HEK293T (cell line): ENCODE measurements at regions not wholly inside any gene's neighbourhood (a gene's known extent, or its start where the extent isn't known, plus 50 kb on each side); places are given as distances from the start of the nearest gene placed in this dataset.

Experiments used
- BHLHE40 ChIP-seq: fragments of 450-650 bp; IDR thresholded peaks from 2 replicates; pipeline ENCODE4 v1.6.1; 2016; ENCODE audit warnings: mild to moderate bottlenecking, moderate library complexity, borderline replicate concordance
- FOXA1 ChIP-seq: fragments of 450-650 bp; IDR thresholded peaks from 2 replicates; pipeline ENCODE4 v1.6.1; 2016; ENCODE audit warnings: mild to moderate bottlenecking
- SP1 ChIP-seq: fragments of 450-650 bp; IDR thresholded peaks from 2 replicates; pipeline ENCODE4 v1.6.1; 2017

DNA sequence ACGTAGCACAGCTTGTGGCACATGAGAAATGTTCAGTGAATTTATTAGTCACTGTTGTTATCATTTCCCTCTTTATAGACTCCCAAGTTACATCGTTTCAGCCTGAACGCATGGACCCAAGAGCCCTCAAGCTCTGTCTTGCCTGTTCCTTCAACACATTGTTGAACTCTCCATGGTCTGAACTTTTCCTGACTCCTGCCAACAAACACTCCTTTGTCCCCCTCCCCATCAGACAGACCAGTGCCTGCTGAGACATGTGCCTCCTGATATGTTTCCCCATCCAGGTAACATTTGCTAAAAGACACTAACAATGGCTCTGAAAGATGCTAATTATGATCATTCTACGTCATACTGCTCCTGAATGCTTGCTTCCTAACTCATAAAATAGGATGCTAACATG is 108.7 kb upstream of the NFIA start:
- TF ChIP-seq FOXA1 (no peak), SP1 (no peak), BHLHE40 (no peak)
